ENCODE measurements at regions not wholly inside any gene's neighbourhood (a gene's known extent, or its start where the extent isn't known, plus 50 kb on each side); places are given as distances from the start of the nearest gene placed in this dataset.

DNA sequence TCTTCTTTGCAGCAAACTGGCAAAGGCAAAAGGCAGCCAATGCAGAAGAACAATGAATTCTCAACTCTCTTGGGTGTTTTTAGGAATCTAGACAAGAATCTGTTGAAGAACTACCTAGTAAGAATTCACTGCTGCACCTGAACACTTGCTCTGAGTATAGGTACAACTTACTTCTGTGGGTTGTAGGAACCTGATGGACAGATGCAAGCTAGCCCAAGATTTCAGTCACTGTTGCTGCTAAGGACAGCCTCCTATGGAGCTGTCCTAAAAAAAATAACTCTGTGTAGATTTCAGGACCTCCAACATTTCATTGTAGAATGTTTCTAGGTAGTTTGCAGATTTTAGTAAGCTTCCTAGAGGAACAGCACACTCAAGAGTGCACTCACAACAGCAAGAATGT lies 363.5 kb downstream of the CBLN2 start:
- no peak for DNase-seq

GRCh38 chr18:72174972-72175649 lies 369.0 kb downstream of the CBLN2 start:
- DNase-seq, result no peak

- no peak for DNase-seq
These were observed 372.5 kb downstream of the CBLN2 start for GRCh38 chr18:72171596-72171995.

GRCh38 chr18:72161691-72162090 lies 382.5 kb downstream of the CBLN2 start:
- no peak for DNase-seq

DNA sequence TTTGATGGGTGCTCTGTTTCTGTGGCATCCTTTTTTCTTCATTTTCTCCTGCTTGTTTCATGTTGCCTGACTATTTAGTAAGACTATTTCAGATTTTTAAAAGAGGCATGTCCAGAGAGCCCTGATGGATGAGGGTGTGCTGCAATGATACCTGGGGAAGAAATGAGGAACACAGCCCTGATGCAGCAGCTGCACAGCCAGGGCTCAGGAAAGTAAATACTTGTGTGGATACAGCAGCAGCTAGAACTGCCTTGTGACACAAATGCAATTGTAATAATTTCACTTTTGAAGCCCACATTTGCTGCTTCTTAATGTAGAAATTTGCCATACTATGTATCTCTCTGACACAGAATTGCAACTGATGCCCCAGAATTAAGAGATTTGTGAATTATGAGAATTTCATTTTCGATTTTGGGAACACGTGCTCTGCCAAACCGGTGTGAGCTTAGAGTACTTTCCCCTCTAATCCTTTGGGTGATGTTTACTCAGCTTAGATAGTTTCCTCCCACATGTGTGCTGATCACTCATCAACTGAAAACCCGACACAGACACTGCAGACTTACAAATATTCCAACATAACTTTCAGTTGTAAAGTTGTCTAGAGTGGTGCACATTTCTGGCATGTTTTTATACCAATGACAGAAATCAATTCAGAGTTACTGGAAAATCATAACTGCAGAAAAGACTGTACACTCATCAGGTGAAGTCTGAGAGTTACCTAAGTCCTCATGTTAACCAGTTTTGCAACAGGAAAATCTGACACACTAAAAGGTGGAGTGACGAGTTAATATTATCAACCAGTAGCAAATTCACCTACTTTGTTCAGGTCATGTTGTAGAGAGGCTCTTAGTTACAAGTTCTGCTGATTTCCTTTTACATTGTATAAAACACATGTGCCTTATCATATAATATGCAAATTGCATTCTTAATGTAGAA lies 383.4 kb downstream of the CBLN2 start:
- DNase-seq, result no peak

GRCh38 chr18:72155327-72155726 lies 388.8 kb downstream of the CBLN2 start:
- DNase-seq, result no peak

DNA sequence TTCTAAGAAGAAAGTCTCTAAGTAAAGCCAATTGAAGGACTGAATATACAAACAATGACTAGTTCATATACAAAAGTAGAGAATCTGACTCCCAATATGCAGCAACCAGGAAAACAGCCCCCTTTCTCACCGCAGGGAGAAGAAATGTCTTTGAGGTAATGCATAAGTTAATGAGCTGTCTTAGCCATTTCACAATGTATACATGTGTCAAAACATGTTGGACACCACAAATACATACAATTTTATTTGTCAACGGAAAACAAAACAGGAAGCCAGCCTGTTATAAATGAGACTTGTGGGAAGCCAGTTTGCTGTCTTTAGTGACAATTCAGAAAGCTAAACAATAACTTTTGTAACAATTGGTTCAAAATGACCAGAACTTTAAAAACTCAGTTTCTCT lies 389.2 kb downstream of the CBLN2 start:
- no peak for DNase-seq

- DNase-seq, result no peak
These were observed 391.2 kb downstream of the CBLN2 start for GRCh38 chr18:72152935-72153334.

DNA sequence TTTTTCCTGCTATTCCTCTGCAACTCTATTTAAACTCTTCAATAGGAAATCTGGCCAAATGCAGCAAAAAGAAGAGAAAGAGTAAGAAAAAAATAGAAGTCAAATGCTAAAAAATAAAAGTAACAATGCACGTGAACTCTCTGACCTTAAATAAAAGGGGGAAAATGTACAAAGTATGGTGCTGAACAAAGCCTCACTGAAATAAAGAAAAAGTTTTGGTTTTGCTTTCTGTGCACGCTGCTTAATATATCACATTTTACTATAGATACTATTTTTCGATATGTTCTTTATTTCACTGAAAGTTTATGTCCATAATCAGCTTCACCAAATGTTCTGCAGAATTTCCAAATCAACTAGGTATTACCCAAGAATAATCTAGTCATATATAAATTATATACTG lies 396.3 kb downstream of the CBLN2 start:
- no peak for DNase-seq

- DNase-seq, result no peak
These were observed 404.1 kb downstream of the CBLN2 start for GRCh38 chr18:72140007-72140406.

DNA sequence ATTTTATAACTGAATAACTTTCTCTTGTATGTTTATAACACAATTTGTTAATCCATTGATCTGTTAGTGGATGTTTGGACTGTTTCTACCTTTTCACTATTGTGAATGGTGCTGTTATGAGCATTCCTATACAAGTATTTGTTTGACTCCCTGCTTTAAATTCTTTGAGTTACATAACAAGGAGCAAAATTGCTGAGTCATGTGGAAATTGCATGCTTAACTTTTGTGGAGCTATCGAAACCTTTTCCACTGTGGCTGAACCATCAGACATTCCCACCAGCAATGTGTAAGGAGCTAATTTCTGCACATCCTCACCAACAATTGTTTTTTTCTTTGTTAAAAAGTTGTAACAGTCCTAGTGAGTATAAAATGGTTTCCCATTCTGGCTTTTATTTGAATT lies 415.5 kb downstream of the CBLN2 start:
- no peak for DNase-seq

GRCh38 chr18:72122103-72122502 lies 422.0 kb downstream of the CBLN2 start:
- DNase-seq, result no peak

GRCh38 chr18:72119082-72119481 lies 425.1 kb downstream of the CBLN2 start:
- no peak for DNase-seq

- DNase-seq, result no peak
These were observed 429.1 kb downstream of the CBLN2 start for GRCh38 chr18:72114801-72115594.

- no peak for DNase-seq
These were observed 436.3 kb downstream of the CBLN2 start for GRCh38 chr18:72107647-72108383.

GRCh38 chr18:72104851-72105250 lies 439.3 kb downstream of the CBLN2 start:
- DNase-seq, result no peak

- DNase-seq, result no peak
These were observed 441.7 kb downstream of the CBLN2 start for GRCh38 chr18:72102412-72102811.

- DNase-seq, result no peak
These were observed 443.6 kb downstream of the CBLN2 start for GRCh38 chr18:72100465-72101004.

GRCh38 chr18:72091369-72091768 lies 452.8 kb downstream of the CBLN2 start:
- no peak for DNase-seq

- DNase-seq, result no peak
These were observed 454.7 kb downstream of the CBLN2 start for GRCh38 chr18:72089432-72089831.

- DNase-seq, result no peak
These were observed 457.7 kb downstream of the CBLN2 start for GRCh38 chr18:72086421-72086820.

DNA sequence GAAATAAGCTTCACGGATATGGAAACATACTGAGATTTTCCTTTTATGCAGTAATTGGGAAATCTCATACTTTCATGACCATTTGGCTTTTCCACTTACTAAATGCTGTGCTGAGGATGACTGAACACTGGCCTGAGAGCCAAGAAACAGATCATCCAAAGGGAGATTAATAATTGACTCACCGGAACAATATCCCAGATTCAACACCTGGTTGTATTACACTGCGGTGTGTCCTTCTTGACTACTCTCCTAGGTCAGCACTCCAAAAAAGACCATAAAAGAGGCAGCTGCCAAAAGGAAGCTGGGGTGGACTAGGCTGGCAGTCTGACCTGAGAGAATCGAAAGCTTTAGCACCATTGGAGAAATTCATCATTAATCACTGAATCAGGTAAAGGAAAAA lies 469.1 kb downstream of the CBLN2 start:
- DNase-seq, result no peak
